ENCODE measurements at regions not wholly inside any gene's neighbourhood (a gene's known extent, or its start where the extent isn't known, plus 50 kb on each side); places are given as distances from the start of the nearest gene placed in this dataset.

DNA sequence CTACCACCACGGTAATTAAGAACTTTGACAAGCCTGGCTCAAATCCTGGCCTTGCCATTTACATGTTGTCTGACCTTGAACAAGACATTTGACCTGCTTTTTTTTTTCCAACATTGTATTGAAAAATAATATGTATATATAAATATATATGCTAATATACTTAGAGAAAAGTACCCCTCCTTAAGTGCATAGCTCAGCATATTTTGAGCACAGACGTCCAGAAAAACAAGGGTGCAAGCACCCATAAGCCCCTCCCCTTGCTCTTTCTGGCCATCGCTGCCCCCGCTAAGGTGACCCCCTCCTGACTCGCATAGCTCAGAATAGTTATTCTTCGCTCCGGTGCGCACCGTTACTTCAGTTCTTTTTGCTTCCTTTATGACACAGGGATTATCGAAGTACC, 742.0 kb upstream of the FRG1 start:
- H3K27ac Mint-ChIP-seq = no peak overlapping the region
- no peaks in the 10 kb centered on the region for H3K36me3 Mint-ChIP-seq (ENCODE audit: low read depth)
- H3K27me3 Mint-ChIP-seq (ENCODE audit: insufficient read depth) = peaks cover 11% of the 10 kb centered on the region
- Histone ChIP-seq H3K27ac (ENCODE audit: low read depth, low read length) (no peak overlapping the region), H3K9ac (ENCODE audit: extremely low read depth, low read length, poor library complexity, severe bottlenecking) (no peak overlapping the region), H3K36me3 (ENCODE audit: control insufficient read depth, insufficient read depth, low read length) (no peaks in the 10 kb centered on the region), H3K4me3 (ENCODE audit: low read length) (no peak overlapping the region), H3K9me3 (ENCODE audit: control insufficient read depth, low read length) (no peaks in the 10 kb centered on the region), H3K4me1 (ENCODE audit: control insufficient read depth, insufficient read depth, low read length) (no peaks in the 10 kb centered on the region), H3K27me3 (ENCODE audit: control insufficient read depth, insufficient read depth, low read length, poor library complexity, severe bottlenecking) (peaks cover 8% of the 10 kb centered on the region)
- H3K4me3 Mint-ChIP-seq = no peak overlapping the region
- DNase-seq = no peak
- H3K4me1 Mint-ChIP-seq = peaks cover 3% of the 10 kb centered on the region
- 94 to 95% methylated on average over 9 to 10 of the region's 10 CpGs for WGBS, 2 experiments (ENCODE audit: insufficient coverage in 1 of 2, insufficient read length in 1 of 2)
- H3K9me3 Mint-ChIP-seq = no peaks in the 10 kb centered on the region
- TF ChIP-seq, protein P1, sequence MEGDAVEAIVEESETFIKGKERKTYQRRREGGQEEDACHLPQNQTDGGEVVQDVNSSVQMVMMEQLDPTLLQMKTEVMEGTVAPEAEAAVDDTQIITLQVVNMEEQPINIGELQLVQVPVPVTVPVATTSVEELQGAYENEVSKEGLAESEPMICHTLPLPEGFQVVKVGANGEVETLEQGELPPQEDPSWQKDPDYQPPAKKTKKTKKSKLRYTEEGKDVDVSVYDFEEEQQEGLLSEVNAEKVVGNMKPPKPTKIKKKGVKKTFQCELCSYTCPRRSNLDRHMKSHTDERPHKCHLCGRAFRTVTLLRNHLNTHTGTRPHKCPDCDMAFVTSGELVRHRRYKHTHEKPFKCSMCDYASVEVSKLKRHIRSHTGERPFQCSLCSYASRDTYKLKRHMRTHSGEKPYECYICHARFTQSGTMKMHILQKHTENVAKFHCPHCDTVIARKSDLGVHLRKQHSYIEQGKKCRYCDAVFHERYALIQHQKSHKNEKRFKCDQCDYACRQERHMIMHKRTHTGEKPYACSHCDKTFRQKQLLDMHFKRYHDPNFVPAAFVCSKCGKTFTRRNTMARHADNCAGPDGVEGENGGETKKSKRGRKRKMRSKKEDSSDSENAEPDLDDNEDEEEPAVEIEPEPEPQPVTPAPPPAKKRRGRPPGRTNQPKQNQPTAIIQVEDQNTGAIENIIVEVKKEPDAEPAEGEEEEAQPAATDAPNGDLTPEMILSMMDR (conservative IDR thresholded peaks at IDR 0.05) = no peak

DNA sequence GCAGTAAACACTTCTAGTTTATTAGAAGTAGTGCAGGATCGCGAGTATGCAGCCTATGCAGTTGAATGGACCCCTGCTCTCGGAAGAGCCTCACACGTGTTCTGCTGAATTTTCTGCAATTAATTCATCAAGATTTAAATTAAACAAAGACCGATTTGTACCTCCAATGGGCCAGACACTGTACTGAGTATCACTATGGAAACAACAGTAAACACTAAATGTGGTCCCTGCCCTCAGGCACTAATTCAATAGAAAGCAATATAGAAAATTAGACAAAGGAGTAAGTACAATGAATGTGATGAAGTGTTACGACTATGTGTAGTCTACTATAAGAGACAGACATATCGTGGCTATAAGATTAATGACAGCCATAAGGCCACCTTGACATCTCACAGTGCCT, 740.3 kb upstream of the FRG1 start:
- DNase-seq = no peak
- H3K27me3 Mint-ChIP-seq (ENCODE audit: insufficient read depth) = peaks cover 11% of the 10 kb centered on the region
- Histone ChIP-seq H3K27me3 (ENCODE audit: control insufficient read depth, insufficient read depth, low read length, poor library complexity, severe bottlenecking) (peaks cover 8% of the 10 kb centered on the region), H3K9ac (ENCODE audit: extremely low read depth, low read length, poor library complexity, severe bottlenecking) (no peak overlapping the region), H3K9me3 (ENCODE audit: control insufficient read depth, low read length) (no peaks in the 10 kb centered on the region), H3K27ac (ENCODE audit: low read depth, low read length) (no peak overlapping the region), H3K36me3 (ENCODE audit: control insufficient read depth, insufficient read depth, low read length) (no peaks in the 10 kb centered on the region), H3K4me3 (ENCODE audit: low read length) (no peak overlapping the region), H3K4me1 (ENCODE audit: control insufficient read depth, insufficient read depth, low read length) (no peaks in the 10 kb centered on the region)
- no peak overlapping the region for H3K4me3 Mint-ChIP-seq
- H3K27ac Mint-ChIP-seq = no peak overlapping the region
- no peaks in the 10 kb centered on the region for H3K36me3 Mint-ChIP-seq (ENCODE audit: low read depth)
- 88 to 100% methylated on average over 4 to 7 of the region's 7 CpGs for WGBS, 2 experiments (ENCODE audit: insufficient coverage in 1 of 2, insufficient read length in 1 of 2)
- H3K9me3 Mint-ChIP-seq = no peaks in the 10 kb centered on the region
- TF ChIP-seq, protein P1 (conservative IDR thresholded peaks at IDR 0.05) = no peak
- peaks cover 3% of the 10 kb centered on the region for H3K4me1 Mint-ChIP-seq

DNA sequence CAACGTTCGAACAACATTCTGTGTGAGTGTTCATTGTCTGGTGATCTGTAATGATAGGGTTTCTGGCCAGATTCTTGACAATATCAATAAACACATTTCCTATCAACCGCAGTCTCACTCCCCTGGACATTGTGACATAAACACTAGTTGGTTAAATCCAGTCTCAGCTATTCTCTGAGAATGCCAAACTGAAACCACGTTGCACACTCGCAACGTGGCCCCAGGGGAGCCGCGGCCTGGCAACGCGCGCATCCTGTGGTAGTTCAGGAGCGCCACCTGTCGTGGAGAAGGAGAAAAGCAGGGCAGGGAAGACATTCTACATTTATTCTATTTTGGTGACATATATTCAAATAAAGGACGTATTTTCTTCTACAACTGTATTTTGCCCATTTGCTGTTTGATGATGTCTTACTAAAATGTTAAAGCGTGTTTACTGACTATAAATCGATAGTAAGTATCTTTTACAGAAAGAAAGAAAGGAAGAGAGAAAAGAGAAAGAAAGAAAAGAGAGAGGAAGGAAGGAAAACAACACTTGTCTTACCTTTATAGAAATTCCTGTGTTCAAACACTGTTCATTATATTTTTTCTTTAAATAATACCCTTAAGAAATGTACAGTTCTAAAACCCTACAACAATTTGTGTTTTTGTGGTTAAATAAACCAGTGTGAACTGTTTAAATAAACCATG, 738.3 kb upstream of the FRG1 start:
- H3K9me3 Mint-ChIP-seq = no peaks in the 10 kb centered on the region
- H3K9me3 ChIP-seq (ENCODE audit: control insufficient read depth, low read length) = no peaks in the 10 kb centered on the region
- peaks cover 3% of the 10 kb centered on the region for H3K4me1 Mint-ChIP-seq
- WGBS, 2 experiments (ENCODE audit: insufficient coverage in 1 of 2, insufficient read length in 1 of 2) = 0 to 22% methylated on average over 3 to 16 of the region's 16 CpGs
- H3K27me3 Mint-ChIP-seq (ENCODE audit: insufficient read depth) = peaks cover 11% of the 10 kb centered on the region
- H3K4me1 ChIP-seq (ENCODE audit: control insufficient read depth, insufficient read depth, low read length) = no peaks in the 10 kb centered on the region
- peak; percentile 78 for DNase-seq
- no peak overlapping the region for H3K4me3 ChIP-seq (ENCODE audit: low read length)
- H3K27ac ChIP-seq (ENCODE audit: low read depth, low read length) = no peak overlapping the region
- H3K36me3 ChIP-seq (ENCODE audit: control insufficient read depth, insufficient read depth, low read length) = no peaks in the 10 kb centered on the region
- no peak overlapping the region for H3K27ac Mint-ChIP-seq
- H3K27me3 ChIP-seq (ENCODE audit: control insufficient read depth, insufficient read depth, low read length, poor library complexity, severe bottlenecking) = peaks cover 8% of the 10 kb centered on the region
- TF ChIP-seq, protein P1 (conservative IDR thresholded peaks at IDR 0.05) = peak; percentile 96
- H3K9ac ChIP-seq (ENCODE audit: extremely low read depth, low read length, poor library complexity, severe bottlenecking) = no peak overlapping the region
- H3K36me3 Mint-ChIP-seq (ENCODE audit: low read depth) = no peaks in the 10 kb centered on the region
- H3K4me3 Mint-ChIP-seq = no peak overlapping the region

Data from endodermal cell (in vitro differentiated cells).